IMR-90 (cell line): ENCODE measurements at regions not wholly inside any gene's neighbourhood (a gene's known extent, or its start where the extent isn't known, plus 50 kb on each side); places are given as distances from the start of the nearest gene placed in this dataset.
"Not testable (repeated sequence)": the region's sequence is repeated elsewhere in the genome, so short reads cannot be mapped to it uniquely, and the experiment has no call there.

ENCODE experiments used
- ATAC-seq: fragments of 200-7000 bp; cut with Tn5 transposase; 2 replicates; pipeline ENCODE4 v1.9.1; 2020; ENCODE audit warnings: low read depth, mild to moderate bottlenecking, moderate library complexity
- BruUV-seq: library from RNA; stranded (reverse); fragments of 400-500 nt; replicated peaks from 2 replicates; lab custom pipeline; 2021; lab: Mats Ljungman, UMichigan
- CTCF ChIA-PET: fragments of 300-600 bp; formaldehyde crosslinking; extraction: SDS; loops from one replicate; lab custom pipeline; 2021; ENCODE audit warnings: antibody characterized with exemption; lab: Yijun Ruan, JAX
- POLR2A ChIA-PET: fragments of 300-600 bp; sonication (Branson Sonifier 250); formaldehyde crosslinking; loops from one replicate; lab custom pipeline; 2022; ENCODE audit warnings: antibody characterized with exemption; ENCODE audit not compliant: unreplicated experiment; lab: Charles Lee
- DNase-seq: peaks from one replicate; pipeline ENCODE4 v3.0.0; 2013
- H2AFZ ChIP-seq: replicated peaks from 2 replicates; pipeline ENCODE3; 2013; ENCODE audit warnings: low read length, mild to moderate bottlenecking; ENCODE audit not compliant: poor library complexity
- H2AK5ac ChIP-seq: 2 replicates; pipeline ENCODE4 v1.6.1; 2013; ENCODE audit warnings: low read depth, low read length, inconsistent platforms
- H2AK9ac ChIP-seq: replicated peaks from 2 replicates; pipeline ENCODE3; 2013; ENCODE audit warnings: mild to moderate bottlenecking, low read depth, low read length, moderate library complexity; ENCODE audit not compliant: poor library complexity
- H2BK120ac ChIP-seq: 2 replicates; pipeline ENCODE4 v1.6.1; 2013; ENCODE audit warnings: low read depth, low read length, inconsistent platforms
- H2BK15ac ChIP-seq: 3 replicates; pipeline ENCODE4 v1.6.1; 2013; ENCODE audit warnings: low read depth, low read length, inconsistent platforms
- H2BK20ac ChIP-seq: 2 replicates; pipeline ENCODE4 v1.6.1; 2013; ENCODE audit warnings: low read depth, mild to moderate bottlenecking, inconsistent platforms, low read length, moderate library complexity
- H2BK5ac ChIP-seq: 2 replicates; pipeline ENCODE4 v1.6.1; 2013; ENCODE audit warnings: mild to moderate bottlenecking, low read depth, low read length, inconsistent platforms; ENCODE audit not compliant: poor library complexity, severe bottlenecking
- H3K14ac ChIP-seq: replicated peaks from 2 replicates; pipeline ENCODE4 v1.6.1; 2013; ENCODE audit warnings: low read depth, low read length, inconsistent platforms
- H3K18ac ChIP-seq: 2 replicates; pipeline ENCODE4 v1.6.1; 2013; ENCODE audit warnings: low read depth, low read length, control low read depth
- H3K23ac ChIP-seq: 2 replicates; pipeline ENCODE4 v1.6.1; 2013; ENCODE audit warnings: low read depth, low read length, inconsistent platforms
- H3K27ac ChIP-seq: 2 replicates; pipeline ENCODE4 v1.5.1; 2013; ENCODE audit warnings: mild to moderate bottlenecking, control low read depth, low read length; ENCODE audit not compliant: insufficient read depth
- H3K27me3 ChIP-seq: 2 replicates; pipeline ENCODE4 v1.6.1; 2013; ENCODE audit warnings: low read length; ENCODE audit not compliant: control insufficient read depth, insufficient read depth
- H3K36me3 ChIP-seq: 2 replicates; pipeline ENCODE4 v1.6.1; 2013; ENCODE audit warnings: low read length, mixed read lengths; ENCODE audit not compliant: control insufficient read depth, insufficient read depth
- H3K4ac ChIP-seq: 2 replicates; pipeline ENCODE4 v1.6.1; 2013; ENCODE audit warnings: low read depth, low read length, inconsistent platforms
- H3K4me1 ChIP-seq: 2 replicates; pipeline ENCODE4 v1.6.1; 2013; ENCODE audit warnings: low read length, mixed read lengths; ENCODE audit not compliant: control insufficient read depth, insufficient read depth
- H3K4me2 ChIP-seq: 2 replicates; pipeline ENCODE4 v1.6.1; 2013; ENCODE audit warnings: low read depth, mild to moderate bottlenecking, control low read depth, low read length, moderate library complexity
- H3K4me3 ChIP-seq: 2 replicates; pipeline ENCODE4 v1.5.1; 2013; ENCODE audit warnings: low read depth, mild to moderate bottlenecking, control low read depth, low read length, moderate library complexity; ENCODE audit not compliant: insufficient read depth
- H3K56ac ChIP-seq: 2 replicates; pipeline ENCODE4 v1.6.1; 2013; ENCODE audit warnings: low read length, inconsistent platforms; ENCODE audit not compliant: insufficient read depth; ENCODE audit errors: extremely low read depth
- H3K79me1 ChIP-seq, 2 experiments: 2 replicates each; pipeline ENCODE4 v1.6.1; 2013; ENCODE audit warnings: low read length in 2 of 2, inconsistent platforms in 1 of 2, low read depth in 1 of 2
- H3K9ac ChIP-seq: 2 replicates; pipeline ENCODE4 v1.6.1; 2013; ENCODE audit warnings: low read depth, low read length, control low read depth
- H3K9me1 ChIP-seq: 2 replicates; pipeline ENCODE4 v1.6.1; 2013; ENCODE audit warnings: low read length, inconsistent platforms; ENCODE audit not compliant: insufficient read depth
- H3K9me3 ChIP-seq: 2 replicates; pipeline ENCODE4 v1.6.1; 2013; ENCODE audit warnings: low read length; ENCODE audit not compliant: control insufficient read depth, insufficient read depth
- H4K20me1 ChIP-seq: 2 replicates; pipeline ENCODE4 v1.6.1; 2013; ENCODE audit warnings: low read length, inconsistent platforms; ENCODE audit not compliant: insufficient read depth
- H4K5ac ChIP-seq: 2 replicates; pipeline ENCODE4 v1.6.1; 2013; ENCODE audit warnings: mild to moderate bottlenecking, low read depth, low read length, control low read depth
- H4K8ac ChIP-seq, 2 experiments: 2 replicates each; pipeline ENCODE4 v1.6.1; 2013; ENCODE audit warnings: low read depth in 2 of 2, low read length in 2 of 2, control low read depth in 1 of 2, inconsistent platforms in 1 of 2
- H4K91ac ChIP-seq: 2 replicates; pipeline ENCODE4 v1.6.1; 2013; ENCODE audit warnings: low read depth, low read length, inconsistent platforms; ENCODE audit not compliant: insufficient read depth
- WGBS, 2 experiments: methylation state at CpG; one replicate each; pipeline versions ENCODE4 v1.1.5 to v1.1.7; 2013; ENCODE audit warnings: missing lambda C conversion rate in 2 of 2; ENCODE audit not compliant: insufficient read length in 1 of 2; ENCODE audit errors: extremely low coverage in 2 of 2; 5-methylcytosine and 5-hydroxymethylcytosine counted together
- dilution Hi-C: fragments of 300-500 bp; cut with HindIII; formaldehyde crosslinking; loops from one replicate; pipeline ENCODE4 v1.14.3; 2018; ENCODE audit warnings: low sequenced_read_pairs; ENCODE audit not compliant: unreplicated experiment
- in situ Hi-C: fragments of 300-500 bp; cut with MboI; formaldehyde crosslinking; loops from 3 replicates; pipeline ENCODE4 v1.14.3; 2019; ENCODE audit warnings: low sequenced_read_pairs, inconsistent platforms, mixed read lengths
- intact Hi-C: fragments of 100-400 bp; cut with micrococcal nuclease; formaldehyde crosslinking; loops from 2 replicates; pipeline ENCODE4 v1.10.0; 2022

GRCh38 chr21:9579275-9579674, 942.1 kb upstream of the TPTE start:
- H3K56ac ChIP-seq, ATAC-seq, H3K4me2 ChIP-seq, H3K4me1 ChIP-seq, H3K79me1 ChIP-seq, H3K4ac ChIP-seq, H3K9ac ChIP-seq, H3K27me3 ChIP-seq, BruUV-seq, CTCF ChIA-PET, H2BK120ac ChIP-seq, H3K9me3 ChIP-seq, H3K23ac ChIP-seq, H3K9me1 ChIP-seq, H2BK15ac ChIP-seq, POLR2A ChIA-PET, H2BK20ac ChIP-seq, intact Hi-C loops, H2BK5ac ChIP-seq, H3K14ac ChIP-seq, H3K27ac ChIP-seq, H4K8ac ChIP-seq, H3K36me3 ChIP-seq, H3K18ac ChIP-seq, in situ Hi-C loops, H4K91ac ChIP-seq, H2AK5ac ChIP-seq, H4K20me1 ChIP-seq, H2AFZ ChIP-seq, DNase-seq, H3K4me3 ChIP-seq, H2AK9ac ChIP-seq, H4K5ac ChIP-seq, dilution Hi-C loops: not testable (repeated sequence)
- WGBS, 2 experiments: no CpG with 5 or more reads among the region's 17 CpGs

DNA sequence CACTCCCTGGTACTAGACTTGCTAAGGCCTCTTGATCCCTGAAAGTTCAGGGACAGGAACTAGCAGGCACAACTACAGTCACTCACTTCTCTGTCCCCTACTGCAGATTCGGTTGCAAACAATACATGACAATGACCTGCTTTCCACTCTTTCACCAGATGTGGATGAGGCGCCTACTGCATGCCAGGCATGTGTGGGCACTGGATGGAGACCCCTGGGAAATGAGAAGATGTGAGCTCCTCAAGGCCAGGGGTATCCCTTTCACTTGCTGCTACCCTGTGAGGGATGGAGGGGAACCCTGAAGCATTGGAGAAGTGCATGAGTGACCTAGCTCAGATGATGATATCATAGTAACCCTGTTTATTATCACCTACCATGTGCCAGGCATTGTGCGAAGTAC, 933.4 kb upstream of the TPTE start:
- H2BK120ac ChIP-seq, H3K27ac ChIP-seq, H2AK5ac ChIP-seq, POLR2A ChIA-PET, H3K4me3 ChIP-seq, H3K9me1 ChIP-seq, in situ Hi-C loops, H4K5ac ChIP-seq, H3K18ac ChIP-seq, H3K4me1 ChIP-seq, H3K56ac ChIP-seq, H3K4ac ChIP-seq, H3K4me2 ChIP-seq, H3K9me3 ChIP-seq, H2AFZ ChIP-seq, H2BK5ac ChIP-seq, H3K14ac ChIP-seq, H3K9ac ChIP-seq, H2AK9ac ChIP-seq, H3K27me3 ChIP-seq, H2BK15ac ChIP-seq, BruUV-seq, CTCF ChIA-PET, intact Hi-C loops, H4K20me1 ChIP-seq, H4K91ac ChIP-seq, DNase-seq, H4K8ac ChIP-seq, H2BK20ac ChIP-seq, H3K36me3 ChIP-seq, H3K79me1 ChIP-seq, ATAC-seq, dilution Hi-C loops, H3K23ac ChIP-seq: not testable (repeated sequence)
- no CpG with 5 or more reads among the region's 3 CpGs for WGBS, 2 experiments
